ENCODE measurements at regions not wholly inside any gene's neighbourhood (a gene's known extent, or its start where the extent isn't known, plus 50 kb on each side); places are given as distances from the start of the nearest gene placed in this dataset.

DNA sequence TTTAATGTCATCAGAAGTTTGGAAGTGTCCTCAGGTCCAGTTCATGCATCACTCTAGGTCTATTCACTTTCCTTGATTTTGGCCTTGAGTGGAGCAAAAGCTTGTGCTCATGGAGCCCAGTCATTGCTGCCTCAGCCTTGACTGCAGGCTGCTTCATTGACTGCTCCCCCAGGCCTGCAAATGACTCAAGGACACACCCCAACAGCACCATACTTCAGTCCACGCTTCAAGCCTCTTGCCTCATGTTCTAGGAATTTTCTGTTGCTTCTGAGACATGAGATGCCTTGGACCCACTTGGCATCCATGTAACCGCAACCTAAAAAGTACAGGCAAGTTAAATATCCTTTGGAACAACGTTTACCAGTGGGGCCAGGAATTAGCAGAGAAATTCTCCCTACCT lies 193.7 kb downstream of the PIK3R1 start:
- no peaks in the 10 kb centered on the region for H3K79me2 ChIP-seq (ENCODE audit: insufficient read depth, low read length)
- no peak overlapping the region for H3K9ac ChIP-seq (ENCODE audit: low read length)
- H3K27me3 ChIP-seq (ENCODE audit: insufficient read depth, low read length): no peaks in the 10 kb centered on the region
- no peak overlapping the region for H3K4me3 ChIP-seq (replicated peaks in 1 of 2; ENCODE audit: low read depth in 1 of 2, low read length in 2 of 2)
- no peak overlapping the region for H2AFZ ChIP-seq (ENCODE audit: low read depth, low read length, poor library complexity, severe bottlenecking)
- CTCF ChIA-PET: no interaction called here
- ATAC-seq: no peak
- no peak overlapping the region for H3K4me2 ChIP-seq (ENCODE audit: low read length)
- no peaks in the 10 kb centered on the region for H3K9me2 ChIP-seq (ENCODE audit: insufficient read depth)
- intact Hi-C loops (cut with micrococcal nuclease): no loop called here
- no peak overlapping the region for H3K27ac ChIP-seq (ENCODE audit: low read depth, low read length)
- POLR2A ChIA-PET: no interaction called here
- DNase-seq (ENCODE audit: low read depth, low spot score): no peak
- peaks cover 0 to 16% of the 10 kb centered on the region in 2 experiments; a peak in 1 of 4 replicates for H3K4me1 ChIP-seq (ENCODE audit: control insufficient read depth in 1 of 2, insufficient read depth in 2 of 2, low read length in 2 of 2)
- no peaks in the 10 kb centered on the region for H4K20me1 ChIP-seq (ENCODE audit: insufficient read depth)
- RAD21 ChIA-PET (ENCODE audit: low non-redundant PET in 1 of 2, low total read pairs in 2 of 2, uncharacterized antibody in 2 of 2, unreplicated experiment in 2 of 2): no interaction called here
- no TSS peak for BruUV-seq (replicated peaks)
- no peaks in the 10 kb centered on the region for H3K36me3 ChIP-seq (ENCODE audit: control insufficient read depth in 1 of 2, insufficient read depth in 2 of 2, low read length in 2 of 2)
- TF ChIP-seq, protein P1, sequence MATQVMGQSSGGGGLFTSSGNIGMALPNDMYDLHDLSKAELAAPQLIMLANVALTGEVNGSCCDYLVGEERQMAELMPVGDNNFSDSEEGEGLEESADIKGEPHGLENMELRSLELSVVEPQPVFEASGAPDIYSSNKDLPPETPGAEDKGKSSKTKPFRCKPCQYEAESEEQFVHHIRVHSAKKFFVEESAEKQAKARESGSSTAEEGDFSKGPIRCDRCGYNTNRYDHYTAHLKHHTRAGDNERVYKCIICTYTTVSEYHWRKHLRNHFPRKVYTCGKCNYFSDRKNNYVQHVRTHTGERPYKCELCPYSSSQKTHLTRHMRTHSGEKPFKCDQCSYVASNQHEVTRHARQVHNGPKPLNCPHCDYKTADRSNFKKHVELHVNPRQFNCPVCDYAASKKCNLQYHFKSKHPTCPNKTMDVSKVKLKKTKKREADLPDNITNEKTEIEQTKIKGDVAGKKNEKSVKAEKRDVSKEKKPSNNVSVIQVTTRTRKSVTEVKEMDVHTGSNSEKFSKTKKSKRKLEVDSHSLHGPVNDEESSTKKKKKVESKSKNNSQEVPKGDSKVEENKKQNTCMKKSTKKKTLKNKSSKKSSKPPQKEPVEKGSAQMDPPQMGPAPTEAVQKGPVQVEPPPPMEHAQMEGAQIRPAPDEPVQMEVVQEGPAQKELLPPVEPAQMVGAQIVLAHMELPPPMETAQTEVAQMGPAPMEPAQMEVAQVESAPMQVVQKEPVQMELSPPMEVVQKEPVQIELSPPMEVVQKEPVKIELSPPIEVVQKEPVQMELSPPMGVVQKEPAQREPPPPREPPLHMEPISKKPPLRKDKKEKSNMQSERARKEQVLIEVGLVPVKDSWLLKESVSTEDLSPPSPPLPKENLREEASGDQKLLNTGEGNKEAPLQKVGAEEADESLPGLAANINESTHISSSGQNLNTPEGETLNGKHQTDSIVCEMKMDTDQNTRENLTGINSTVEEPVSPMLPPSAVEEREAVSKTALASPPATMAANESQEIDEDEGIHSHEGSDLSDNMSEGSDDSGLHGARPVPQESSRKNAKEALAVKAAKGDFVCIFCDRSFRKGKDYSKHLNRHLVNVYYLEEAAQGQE (IDR thresholded peaks at IDR 0.05; ENCODE audit: low read depth): no peak
- TF ChIP-seq YY1 (IDR thresholded peaks at IDR 0.05; ENCODE audit: extremely low read depth, insufficient replicate concordance, low read depth, low read length) (no peak), SRF (IDR thresholded peaks at IDR 0.05; ENCODE audit: low read depth) (no peak), FOSL1 (IDR thresholded peaks at IDR 0.05; ENCODE audit: low read depth) (no peak), ZFX (IDR thresholded peaks at IDR 0.05) (no peak), TCF7L2 (IDR thresholded peaks at IDR 0.05; ENCODE audit: borderline replicate concordance, extremely low read depth, insufficient read depth, insufficient read length) (no peak), CEBPB (IDR thresholded peaks at IDR 0.05; ENCODE audit: low read depth) (no peak), ELF1 (IDR thresholded peaks at IDR 0.05; ENCODE audit: borderline replicate concordance, low read depth) (no peak), JUND (IDR thresholded peaks at IDR 0.05) (no peak), EZH2 (IDR thresholded peaks at IDR 0.05) (no peak), RAD21 (IDR thresholded peaks at IDR 0.05; ENCODE audit: low read depth) (no peak), SIN3A (IDR thresholded peaks at IDR 0.05; ENCODE audit: low read depth) (no peak), POLR2A (IDR thresholded peaks at IDR 0.05; ENCODE audit: borderline replicate concordance, extremely low read depth, insufficient read depth, insufficient read length) (no peak)
- TF ChIP-seq, protein P2, sequence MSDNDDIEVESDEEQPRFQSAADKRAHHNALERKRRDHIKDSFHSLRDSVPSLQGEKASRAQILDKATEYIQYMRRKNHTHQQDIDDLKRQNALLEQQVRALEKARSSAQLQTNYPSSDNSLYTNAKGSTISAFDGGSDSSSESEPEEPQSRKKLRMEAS (IDR thresholded peaks at IDR 0.05): no peak
- no peaks in the 10 kb centered on the region for H3K9me3 ChIP-seq (ENCODE audit: control insufficient read depth in 1 of 2, insufficient read depth in 1 of 2, low read depth in 1 of 2, low read length in 2 of 2)

Measured in HCT116 (cell line).